ENCODE measurements at regions not wholly inside any gene's neighbourhood (a gene's known extent, or its start where the extent isn't known, plus 50 kb on each side); places are given as distances from the start of the nearest gene placed in this dataset.

DNA sequence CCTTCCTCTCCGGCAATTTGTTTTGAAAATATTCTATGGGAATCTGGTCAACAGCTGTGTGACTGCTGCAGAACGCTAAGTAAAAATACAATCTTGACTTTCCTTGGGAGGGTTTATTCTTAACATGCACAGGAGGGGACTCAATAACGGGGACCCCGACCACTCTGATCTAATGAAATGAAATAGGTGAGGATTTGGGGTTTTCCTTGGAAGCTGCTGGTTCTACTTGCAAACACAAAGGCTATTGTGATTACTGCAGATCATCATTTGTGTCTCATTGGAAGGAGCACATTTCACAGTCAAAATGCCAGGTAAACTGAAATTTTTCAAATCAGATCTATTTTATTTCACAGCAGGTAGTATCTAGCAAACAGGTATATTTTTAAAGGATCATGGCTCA is 366.1 kb downstream of the SHANK2 start:
- TF ChIP-seq, protein P1, sequence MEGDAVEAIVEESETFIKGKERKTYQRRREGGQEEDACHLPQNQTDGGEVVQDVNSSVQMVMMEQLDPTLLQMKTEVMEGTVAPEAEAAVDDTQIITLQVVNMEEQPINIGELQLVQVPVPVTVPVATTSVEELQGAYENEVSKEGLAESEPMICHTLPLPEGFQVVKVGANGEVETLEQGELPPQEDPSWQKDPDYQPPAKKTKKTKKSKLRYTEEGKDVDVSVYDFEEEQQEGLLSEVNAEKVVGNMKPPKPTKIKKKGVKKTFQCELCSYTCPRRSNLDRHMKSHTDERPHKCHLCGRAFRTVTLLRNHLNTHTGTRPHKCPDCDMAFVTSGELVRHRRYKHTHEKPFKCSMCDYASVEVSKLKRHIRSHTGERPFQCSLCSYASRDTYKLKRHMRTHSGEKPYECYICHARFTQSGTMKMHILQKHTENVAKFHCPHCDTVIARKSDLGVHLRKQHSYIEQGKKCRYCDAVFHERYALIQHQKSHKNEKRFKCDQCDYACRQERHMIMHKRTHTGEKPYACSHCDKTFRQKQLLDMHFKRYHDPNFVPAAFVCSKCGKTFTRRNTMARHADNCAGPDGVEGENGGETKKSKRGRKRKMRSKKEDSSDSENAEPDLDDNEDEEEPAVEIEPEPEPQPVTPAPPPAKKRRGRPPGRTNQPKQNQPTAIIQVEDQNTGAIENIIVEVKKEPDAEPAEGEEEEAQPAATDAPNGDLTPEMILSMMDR (conservative IDR thresholded peaks at IDR 0.05; ENCODE audit: low read depth in 2 of 2) = no peak
- TF ChIP-seq EZH2 (IDR thresholded peaks at IDR 0.05; ENCODE audit: low read depth, unreplicated experiment) (no peak), EZH2phosphoT487 (IDR thresholded peaks at IDR 0.05; ENCODE audit: unreplicated experiment) (no peak), POLR2AphosphoS5 (IDR thresholded peaks at IDR 0.05; ENCODE audit: low read depth) (no peak)

All from GM23338 (cell line).